ENCODE measurements at regions not wholly inside any gene's neighbourhood (a gene's known extent, or its start where the extent isn't known, plus 50 kb on each side); places are given as distances from the start of the nearest gene placed in this dataset.

GRCh38 chr11:109480251-109480650, 58.3 kb downstream of the C11orf87 start:
- TF ChIP-seq, protein P1, sequence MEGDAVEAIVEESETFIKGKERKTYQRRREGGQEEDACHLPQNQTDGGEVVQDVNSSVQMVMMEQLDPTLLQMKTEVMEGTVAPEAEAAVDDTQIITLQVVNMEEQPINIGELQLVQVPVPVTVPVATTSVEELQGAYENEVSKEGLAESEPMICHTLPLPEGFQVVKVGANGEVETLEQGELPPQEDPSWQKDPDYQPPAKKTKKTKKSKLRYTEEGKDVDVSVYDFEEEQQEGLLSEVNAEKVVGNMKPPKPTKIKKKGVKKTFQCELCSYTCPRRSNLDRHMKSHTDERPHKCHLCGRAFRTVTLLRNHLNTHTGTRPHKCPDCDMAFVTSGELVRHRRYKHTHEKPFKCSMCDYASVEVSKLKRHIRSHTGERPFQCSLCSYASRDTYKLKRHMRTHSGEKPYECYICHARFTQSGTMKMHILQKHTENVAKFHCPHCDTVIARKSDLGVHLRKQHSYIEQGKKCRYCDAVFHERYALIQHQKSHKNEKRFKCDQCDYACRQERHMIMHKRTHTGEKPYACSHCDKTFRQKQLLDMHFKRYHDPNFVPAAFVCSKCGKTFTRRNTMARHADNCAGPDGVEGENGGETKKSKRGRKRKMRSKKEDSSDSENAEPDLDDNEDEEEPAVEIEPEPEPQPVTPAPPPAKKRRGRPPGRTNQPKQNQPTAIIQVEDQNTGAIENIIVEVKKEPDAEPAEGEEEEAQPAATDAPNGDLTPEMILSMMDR (IDR thresholded peaks at IDR 0.05; ENCODE audit: extremely low read depth, missing control alignments), result no peak

GRCh38 chr11:109486129-109486528, 64.1 kb downstream of the C11orf87 start:
- TF ChIP-seq, protein P1 (IDR thresholded peaks at IDR 0.05; ENCODE audit: extremely low read depth, missing control alignments), result no peak
- no peak for DNase-seq (ENCODE audit: low spot score)

More at GRCh38 chr11:109480251-109480650, 58.3 kb downstream of the C11orf87 start:
- no peak for DNase-seq (ENCODE audit: low spot score)

- TF ChIP-seq, protein P1 (IDR thresholded peaks at IDR 0.05; ENCODE audit: extremely low read depth, missing control alignments), result no peak
These were observed 69.1 kb downstream of the C11orf87 start for GRCh38 chr11:109490953-109491635.

DNA sequence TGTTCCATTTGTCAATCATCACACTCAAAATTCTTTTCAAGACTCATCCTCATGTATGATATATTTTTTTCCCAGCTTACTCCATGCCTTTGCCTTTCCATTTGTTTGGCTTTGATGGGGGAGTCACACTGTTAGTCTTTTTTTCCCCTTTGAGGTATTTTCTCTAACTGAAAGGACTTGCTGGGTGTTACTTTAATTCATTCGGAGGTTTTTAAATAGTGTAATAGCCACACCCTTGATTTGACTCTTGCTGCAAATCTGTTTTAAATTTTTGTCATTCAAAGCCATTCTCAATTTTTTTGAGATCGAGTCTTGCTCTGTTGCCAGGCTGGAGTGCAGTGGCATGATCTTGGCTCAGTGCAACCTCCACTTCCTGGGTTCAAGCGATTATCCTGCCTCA, 84.1 kb downstream of the C11orf87 start:
- no peak for DNase-seq (ENCODE audit: low spot score)
- TF ChIP-seq, protein P1 (IDR thresholded peaks at IDR 0.05; ENCODE audit: extremely low read depth, missing control alignments), result no peak

More at GRCh38 chr11:109490953-109491635, 69.1 kb downstream of the C11orf87 start:
- DNase-seq (ENCODE audit: low spot score), result no peak

GRCh38 chr11:109507331-109507730, 85.3 kb downstream of the C11orf87 start:
- TF ChIP-seq, protein P1 (IDR thresholded peaks at IDR 0.05; ENCODE audit: extremely low read depth, missing control alignments), result no peak
- DNase-seq (ENCODE audit: low spot score), result no peak

GRCh38 chr11:109507836-109508561, 86.0 kb downstream of the C11orf87 start:
- DNase-seq (ENCODE audit: low spot score), result no peak
- TF ChIP-seq, protein P1 (IDR thresholded peaks at IDR 0.05; ENCODE audit: extremely low read depth, missing control alignments), result no peak

GRCh38 chr11:109508943-109509342, 87.0 kb downstream of the C11orf87 start:
- DNase-seq (ENCODE audit: low spot score), result no peak
- TF ChIP-seq, protein P1 (IDR thresholded peaks at IDR 0.05; ENCODE audit: extremely low read depth, missing control alignments), result no peak

Data from GM20000 (cell line).